NCI-H2171 treated with DMSO at 0.1 percent for 48 hours (cell line): ENCODE measurements at regions not wholly inside any gene's neighbourhood (a gene's known extent, or its start where the extent isn't known, plus 50 kb on each side); places are given as distances from the start of the nearest gene placed in this dataset.
A peak's percentile ranks its signal among the peaks of the same experiment; 100 is the strongest.

ENCODE experiments used
- DNase-seq: peaks from one replicate; lab custom pipeline; 2025; lab: John Stamatoyannopoulos, UW

DNA sequence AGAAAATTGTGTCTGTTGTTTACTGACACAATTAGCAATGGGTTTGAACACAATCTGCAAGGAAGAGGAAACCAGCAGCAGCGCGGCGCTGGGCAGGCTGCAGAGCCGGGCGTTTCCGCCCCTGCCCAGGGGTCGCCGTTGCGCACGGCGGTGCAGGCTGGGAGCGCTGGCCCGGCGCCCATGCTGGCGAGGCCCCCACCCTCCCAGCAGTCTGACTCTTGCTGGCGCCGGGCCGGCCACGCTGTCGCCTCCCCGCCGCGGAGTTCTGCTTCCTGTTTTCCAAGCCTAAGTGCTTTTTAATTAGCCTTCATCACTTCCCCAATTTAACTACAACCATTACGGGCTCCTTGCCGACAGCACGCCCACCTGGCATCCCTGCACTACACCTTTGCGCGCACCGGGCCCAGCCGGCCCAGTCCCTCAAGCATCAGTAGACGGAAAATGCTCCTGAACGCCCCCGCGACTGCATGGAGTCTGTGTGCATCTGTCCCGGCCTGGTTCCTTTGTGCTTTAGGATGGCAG, 212.1 kb downstream of the GXYLT1 start:
- peak; percentile 96 for DNase-seq

DNA sequence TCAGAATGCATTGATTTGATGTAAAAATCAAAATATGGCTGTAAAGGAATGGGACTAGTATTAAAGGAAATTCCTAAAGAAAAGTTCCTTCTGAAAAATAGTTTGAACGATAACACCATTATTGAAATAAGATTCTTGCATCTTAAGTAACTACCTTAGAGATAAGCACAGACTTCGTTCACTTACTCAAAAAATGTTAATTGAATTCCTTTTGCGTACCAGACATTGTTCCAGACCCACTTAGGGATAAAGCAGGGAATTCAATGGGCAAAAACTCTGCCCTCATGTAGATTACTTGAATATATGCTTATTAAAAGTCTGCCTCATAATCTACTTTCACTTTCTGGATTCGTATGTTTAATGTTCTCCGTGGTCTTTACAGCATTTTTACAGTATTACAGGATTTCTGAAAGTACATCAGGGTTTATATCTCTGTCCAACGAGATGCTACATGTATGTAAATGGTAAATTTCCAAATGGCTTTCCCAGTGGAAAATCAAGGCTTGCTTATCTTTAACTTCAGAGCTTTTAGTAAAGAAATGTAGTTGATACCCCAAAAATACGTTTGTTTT, 213.7 kb downstream of the GXYLT1 start:
- no peak for DNase-seq

- no peak for DNase-seq
Measured at GRCh38 chr12:41924111-41924510, 220.6 kb downstream of the GXYLT1 start.

DNA sequence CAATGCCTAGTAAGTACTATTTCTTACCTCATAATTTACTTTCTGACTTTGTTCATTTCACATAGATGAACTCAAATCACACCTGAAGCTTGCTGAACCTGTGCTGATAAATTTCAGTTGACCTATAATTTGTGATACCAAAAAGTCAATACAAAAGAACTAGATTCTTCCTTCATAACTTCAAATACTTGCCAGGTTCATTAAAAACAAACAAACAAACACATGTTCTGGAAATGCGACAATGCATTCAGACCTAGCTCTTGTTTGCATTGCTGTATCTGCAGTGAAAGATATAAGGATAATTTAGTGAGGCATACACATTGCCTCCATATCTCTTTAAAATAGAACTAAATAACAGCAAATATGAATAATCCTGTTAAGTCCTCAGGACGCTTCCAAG, 221.3 kb downstream of the GXYLT1 start:
- DNase-seq: no peak

DNA sequence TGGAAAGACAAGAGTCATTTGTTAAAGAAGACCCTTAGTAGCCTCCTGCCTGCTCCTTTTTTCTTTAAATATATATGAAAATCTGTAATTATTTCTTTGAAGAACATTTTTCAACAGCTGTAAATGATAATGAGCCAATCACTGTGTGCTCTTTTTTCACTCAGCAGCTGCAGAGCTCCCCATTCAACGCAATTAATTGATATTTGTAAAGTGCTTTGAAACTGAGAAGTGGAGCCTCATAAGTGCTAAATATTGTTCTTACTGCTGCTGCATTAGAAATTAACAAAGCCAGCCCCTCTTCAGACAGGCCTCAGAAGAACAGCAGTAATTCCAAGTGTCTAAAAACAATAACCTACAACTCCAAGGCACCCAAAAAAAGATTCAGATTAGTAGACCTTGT, 224.3 kb downstream of the GXYLT1 start:
- no peak for DNase-seq

GRCh38 chr12:41919526-41920261, 225.0 kb downstream of the GXYLT1 start:
- DNase-seq: no peak

- no peak for DNase-seq
Measured at GRCh38 chr12:41919048-41919447, 225.6 kb downstream of the GXYLT1 start.

- peak; percentile 73 for DNase-seq
Measured at GRCh38 chr12:41917938-41918341, 226.7 kb downstream of the GXYLT1 start.

DNA sequence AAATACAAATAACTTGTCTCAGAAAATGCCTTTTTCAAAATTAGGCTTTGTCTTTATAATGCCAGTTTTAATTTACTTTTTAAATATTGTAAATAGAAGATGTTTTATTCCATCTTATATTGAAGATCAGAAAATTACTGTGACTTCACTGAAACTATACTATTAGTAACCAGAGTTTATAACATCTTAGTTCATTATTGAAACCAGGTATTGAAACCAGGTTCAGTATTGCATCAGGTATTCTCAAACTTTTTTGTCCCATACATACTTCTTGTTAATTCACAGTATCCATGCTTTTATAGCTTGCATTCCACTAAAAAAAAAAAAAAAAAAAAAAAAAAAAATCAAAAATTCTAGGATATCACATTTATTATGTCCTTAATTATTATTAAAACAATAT, 227.5 kb downstream of the GXYLT1 start:
- DNase-seq: no peak

GRCh38 chr12:41910578-41911320, 233.9 kb downstream of the GXYLT1 start:
- DNase-seq: no peak

DNA sequence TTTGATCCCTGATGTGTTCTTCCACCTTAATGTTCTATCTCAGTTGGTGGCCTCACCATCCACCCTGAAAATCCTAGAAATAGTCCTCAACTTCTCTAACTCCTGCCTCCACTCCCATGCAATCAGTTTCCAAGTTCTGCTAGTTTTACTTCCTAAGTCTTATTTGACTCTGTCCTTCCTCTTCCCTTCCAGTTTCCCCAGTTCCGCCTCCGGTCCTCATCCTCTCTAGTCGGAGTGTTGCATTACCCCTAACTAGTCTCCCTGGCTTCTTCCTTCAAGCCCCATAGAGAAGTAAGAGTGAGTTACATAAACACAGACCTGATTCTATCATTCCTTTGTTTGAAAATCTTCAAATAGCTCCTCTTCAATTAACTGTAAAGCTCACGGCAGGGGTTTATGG, 236.5 kb downstream of the GXYLT1 start:
- DNase-seq: no peak

DNA sequence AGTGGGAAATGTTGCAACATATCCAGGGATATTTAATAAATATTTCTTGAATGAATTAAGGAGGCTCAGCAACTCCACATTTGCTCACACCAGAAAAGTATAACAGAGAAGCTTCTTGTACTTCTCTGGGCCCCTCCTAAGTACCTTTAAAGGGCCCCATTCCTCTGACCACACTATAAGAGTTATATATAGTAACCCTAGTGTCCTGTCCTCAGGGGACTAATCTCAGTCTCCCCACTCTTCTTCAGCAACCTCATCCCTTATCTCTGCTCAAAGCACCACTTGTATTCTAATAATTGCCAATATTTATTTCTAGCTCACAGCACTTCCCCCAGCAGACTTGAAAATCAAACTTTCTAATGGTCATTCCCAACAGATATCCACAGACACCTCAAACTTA, 237.1 kb downstream of the GXYLT1 start:
- DNase-seq: no peak

GRCh38 chr12:41907021-41907420, 237.7 kb downstream of the GXYLT1 start:
- DNase-seq: peak; percentile 50

GRCh38 chr12:41905759-41906297, 238.8 kb downstream of the GXYLT1 start:
- no peak for DNase-seq

GRCh38 chr12:41905073-41905758, 239.5 kb downstream of the GXYLT1 start:
- no peak for DNase-seq

- peak; percentile 22 for DNase-seq
Measured at GRCh38 chr12:41904041-41904440, 240.6 kb downstream of the GXYLT1 start.

DNA sequence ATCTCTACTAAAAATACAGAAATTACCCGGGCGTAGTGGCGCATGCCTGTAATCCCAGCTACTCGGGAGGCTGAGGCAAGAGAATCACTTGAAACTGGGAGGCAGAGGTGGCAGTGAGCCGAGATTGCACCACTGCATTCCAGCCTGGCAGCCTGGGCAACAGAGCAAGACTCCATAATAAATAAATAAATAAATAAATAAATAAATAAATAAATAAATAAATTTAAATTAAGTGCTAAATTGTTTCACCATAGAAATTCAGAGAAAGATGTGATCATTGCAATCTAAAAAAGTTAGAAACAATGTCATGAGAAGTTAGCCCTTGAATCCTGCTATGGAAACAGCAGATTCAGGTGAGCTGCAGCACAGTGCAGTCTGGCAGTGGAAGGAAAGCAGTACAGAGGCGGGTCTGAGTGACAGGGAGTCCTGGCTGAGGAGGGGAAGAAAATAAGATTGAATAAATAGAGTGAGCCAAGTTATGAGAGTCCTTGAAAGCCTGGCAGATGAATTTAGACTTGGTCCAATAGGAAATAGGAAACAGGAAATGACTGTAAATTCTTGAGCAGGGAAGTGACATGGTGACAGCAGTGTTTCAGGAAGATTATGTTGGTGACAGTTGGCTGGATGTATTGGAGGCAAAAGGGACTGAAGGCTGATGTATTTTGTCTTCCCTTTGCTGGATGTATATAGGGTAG, 241.5 kb downstream of the GXYLT1 start:
- no peak for DNase-seq

GRCh38 chr12:41899577-41899976, 245.1 kb downstream of the GXYLT1 start:
- no peak for DNase-seq

- DNase-seq: no peak
Measured at GRCh38 chr12:41897593-41897992, 247.1 kb downstream of the GXYLT1 start.

GRCh38 chr12:41893491-41893890, 251.2 kb downstream of the GXYLT1 start:
- no peak for DNase-seq

GRCh38 chr12:41892302-41892701, 252.4 kb downstream of the GXYLT1 start:
- no peak for DNase-seq

DNA sequence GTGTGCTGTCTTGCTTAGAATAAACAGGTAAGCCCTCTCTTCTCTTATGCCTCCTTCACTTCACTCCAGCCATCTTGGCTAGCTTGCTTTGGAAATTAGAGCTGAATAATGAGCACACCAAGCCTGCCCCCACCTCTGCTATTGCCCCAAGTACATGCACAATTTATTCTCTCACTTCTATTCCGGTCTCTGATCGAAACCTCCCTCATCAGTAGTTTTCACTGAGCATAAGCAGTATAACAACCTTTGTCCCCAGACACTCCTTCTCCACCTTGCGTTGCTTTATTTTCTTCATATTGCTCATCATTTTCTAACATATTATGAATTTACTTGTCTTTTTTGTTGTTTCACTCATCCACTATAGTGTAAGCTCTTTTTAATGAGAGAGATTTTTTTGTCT, 253.4 kb downstream of the GXYLT1 start:
- DNase-seq: no peak
